Astrocyte (in vitro differentiated cells and primary cell): ENCODE measurements at regions not wholly inside any gene's neighbourhood (a gene's known extent, or its start where the extent isn't known, plus 50 kb on each side); places are given as distances from the start of the nearest gene placed in this dataset.
A peak's percentile ranks its signal among the peaks of the same experiment; 100 is the strongest.

ENCODE experiments used
- DNase-seq: peaks from one replicate; pipeline ENCODE4 v3.0.0-alpha.2; 2010; ENCODE audit warnings: low read depth
- FAIRE-seq: peaks from 2 replicates; lab custom pipeline; 2011; peaks lifted over from hg19 to GRCh38; lab: Jason Lieb, UNC
- H2AFZ ChIP-seq: 2 replicates; pipeline ENCODE4 v1.6.0; 2012; ENCODE audit warnings: low read depth, low read length, inconsistent platforms
- H3K27ac ChIP-seq: 2 replicates; pipeline ENCODE4 v1.5.1; 2011; ENCODE audit warnings: low read depth, low read length, inconsistent platforms
- H3K27me3 ChIP-seq: 2 replicates; pipeline ENCODE4 v1.6.0; 2011; ENCODE audit warnings: low read length, inconsistent platforms; ENCODE audit not compliant: insufficient read depth
- H3K36me3 ChIP-seq: 2 replicates; pipeline ENCODE4 v1.5.1; 2011; ENCODE audit warnings: low read length, inconsistent platforms; ENCODE audit not compliant: insufficient read depth
- H3K4me1 ChIP-seq: 2 replicates; pipeline ENCODE4 v1.5.1; 2011; ENCODE audit warnings: low read length, inconsistent platforms; ENCODE audit not compliant: insufficient read depth
- H3K4me2 ChIP-seq: 2 replicates; pipeline ENCODE4 v1.6.0; 2012; ENCODE audit warnings: low read length, inconsistent platforms
- H3K4me3 ChIP-seq: 2 replicates; pipeline ENCODE4 v1.5.1; 2011; ENCODE audit warnings: low read depth, mild to moderate bottlenecking, low read length, inconsistent platforms; ENCODE audit not compliant: insufficient read depth
- H3K79me2 ChIP-seq: 2 replicates; pipeline ENCODE4 v1.6.0; 2012; ENCODE audit warnings: mild to moderate bottlenecking, low read length, inconsistent platforms; ENCODE audit not compliant: insufficient read depth
- H3K9ac ChIP-seq: 2 replicates; pipeline ENCODE4 v1.6.0; 2012; ENCODE audit warnings: mild to moderate bottlenecking, low read length, inconsistent platforms
- H3K9me3 ChIP-seq: 2 replicates; pipeline ENCODE4 v1.5.1; 2012; ENCODE audit warnings: low read depth, mild to moderate bottlenecking, low read length, inconsistent platforms; ENCODE audit not compliant: insufficient read depth
- H4K20me1 ChIP-seq: 2 replicates; pipeline ENCODE4 v1.6.0; 2012; ENCODE audit warnings: low read length, inconsistent platforms; ENCODE audit not compliant: insufficient read depth
- H3K27ac Mint-ChIP-seq: one replicate; pipeline ENCODE4 v1.8.0; 2021; ENCODE audit warnings: mild to moderate bottlenecking, mixed read lengths; ENCODE audit not compliant: unreplicated experiment
- H3K27me3 Mint-ChIP-seq: one replicate; pipeline ENCODE4 v1.8.0; 2021; ENCODE audit warnings: low read depth, mixed read lengths; ENCODE audit not compliant: unreplicated experiment
- H3K36me3 Mint-ChIP-seq: one replicate; pipeline ENCODE4 v1.8.0; 2021; ENCODE audit warnings: low read depth, mixed read lengths; ENCODE audit not compliant: unreplicated experiment
- H3K4me1 Mint-ChIP-seq: one replicate; pipeline ENCODE4 v1.8.0; 2021; ENCODE audit warnings: low read depth, mixed read lengths; ENCODE audit not compliant: unreplicated experiment
- H3K4me3 Mint-ChIP-seq: one replicate; pipeline ENCODE4 v1.8.0; 2021; ENCODE audit warnings: mild to moderate bottlenecking, moderate library complexity, mixed read lengths; ENCODE audit not compliant: unreplicated experiment
- H3K9me3 Mint-ChIP-seq: one replicate; pipeline ENCODE4 v1.8.0; 2021; ENCODE audit warnings: mild to moderate bottlenecking, mixed read lengths; ENCODE audit not compliant: unreplicated experiment
- CTCF ChIP-seq: IDR thresholded peaks from 2 replicates; pipeline ENCODE4 v1.5.1; 2011; ENCODE audit warnings: low read depth, mild to moderate bottlenecking, inconsistent platforms, low read length, moderate library complexity; ENCODE audit not compliant: insufficient read depth
- EZH2 ChIP-seq: IDR thresholded peaks from 2 replicates; pipeline ENCODE4 v1.6.1; 2012; ENCODE audit warnings: mild to moderate bottlenecking, low read length, inconsistent platforms; ENCODE audit not compliant: insufficient read depth

GRCh38 chr5:99607124-99607523, 678.3 kb upstream of the CHD1 start:
- no peaks in the 10 kb centered on the region for H4K20me1 ChIP-seq
- no peak overlapping the region for H2AFZ ChIP-seq
- no peak overlapping the region for H3K27ac ChIP-seq
- no peaks in the 10 kb centered on the region for H3K4me1 ChIP-seq
- H3K4me3 ChIP-seq = no peak overlapping the region
- no peak overlapping the region for H3K4me2 ChIP-seq
- H3K36me3 Mint-ChIP-seq = no peaks in the 10 kb centered on the region
- TF ChIP-seq CTCF (no peak), EZH2 (no peak)
- H3K4me1 Mint-ChIP-seq = no peaks in the 10 kb centered on the region
- H3K79me2 ChIP-seq = no peaks in the 10 kb centered on the region
- no peaks in the 10 kb centered on the region for H3K27me3 Mint-ChIP-seq
- DNase-seq (no peak), FAIRE-seq (no peak)
- H3K9ac ChIP-seq = no peak overlapping the region
- H3K36me3 ChIP-seq = no peaks in the 10 kb centered on the region
- H3K9me3 ChIP-seq = no peaks in the 10 kb centered on the region
- no peaks in the 10 kb centered on the region for H3K27me3 ChIP-seq
- no peak overlapping the region for H3K4me3 Mint-ChIP-seq
- H3K9me3 Mint-ChIP-seq = no peaks in the 10 kb centered on the region
- no peak overlapping the region for H3K27ac Mint-ChIP-seq

GRCh38 chr5:99605904-99606303, 677.1 kb upstream of the CHD1 start:
- Histone ChIP-seq H3K4me2 (no peak overlapping the region), H3K36me3 (no peaks in the 10 kb centered on the region), H3K4me3 (no peak overlapping the region), H4K20me1 (no peaks in the 10 kb centered on the region), H3K9ac (no peak overlapping the region), H3K9me3 (no peaks in the 10 kb centered on the region), H3K27ac (no peak overlapping the region), H3K27me3 (no peaks in the 10 kb centered on the region), H3K4me1 (no peaks in the 10 kb centered on the region), H3K79me2 (no peaks in the 10 kb centered on the region), H2AFZ (no peak overlapping the region)
- H3K4me3 Mint-ChIP-seq = no peak overlapping the region
- H3K9me3 Mint-ChIP-seq = no peaks in the 10 kb centered on the region
- FAIRE-seq = no peak
- H3K4me1 Mint-ChIP-seq = peaks cover 3% of the 10 kb centered on the region
- TF ChIP-seq EZH2 = no peak
- no peak for TF ChIP-seq CTCF
- H3K27ac Mint-ChIP-seq = no peak overlapping the region
- no peaks in the 10 kb centered on the region for H3K27me3 Mint-ChIP-seq
- DNase-seq = no peak
- no peaks in the 10 kb centered on the region for H3K36me3 Mint-ChIP-seq

- Histone ChIP-seq H3K79me2 (no peaks in the 10 kb centered on the region), H3K4me1 (peaks cover 3% of the 10 kb centered on the region), H3K36me3 (no peaks in the 10 kb centered on the region), H3K9ac (no peak overlapping the region), H3K27me3 (no peaks in the 10 kb centered on the region), H3K4me3 (no peak overlapping the region), H3K4me2 (no peak overlapping the region), H3K27ac (no peak overlapping the region), H2AFZ (no peak overlapping the region), H3K9me3 (no peaks in the 10 kb centered on the region), H4K20me1 (no peaks in the 10 kb centered on the region)
- peaks cover 3% of the 10 kb centered on the region for H3K4me1 Mint-ChIP-seq
- peaks cover 3% of the 10 kb centered on the region for H3K9me3 Mint-ChIP-seq
- no peak overlapping the region for H3K4me3 Mint-ChIP-seq
- DNase-seq (peak; percentile 49), FAIRE-seq (no peak)
- no peaks in the 10 kb centered on the region for H3K27me3 Mint-ChIP-seq
- H3K27ac Mint-ChIP-seq = no peak overlapping the region
- TF ChIP-seq CTCF (no peak), EZH2 (no peak)
- no peaks in the 10 kb centered on the region for H3K36me3 Mint-ChIP-seq
Observed at GRCh38 chr5:99600952-99601351, 672.1 kb upstream of the CHD1 start.
